Activated CD8-positive, alpha-beta memory T cell treated with anti-CD3 and anti-CD28 coated beads, Interleukin-2, amount 50 U/mL, for 1 hour (primary cell): ENCODE measurements at regions not wholly inside any gene's neighbourhood (a gene's known extent, or its start where the extent isn't known, plus 50 kb on each side); places are given as distances from the start of the nearest gene placed in this dataset.

Experiments used
- DNase-seq: peaks from one replicate; pipeline ENCODE4 v3.0.0-alpha.2; 2020; ENCODE audit errors: extremely low read depth

DNA sequence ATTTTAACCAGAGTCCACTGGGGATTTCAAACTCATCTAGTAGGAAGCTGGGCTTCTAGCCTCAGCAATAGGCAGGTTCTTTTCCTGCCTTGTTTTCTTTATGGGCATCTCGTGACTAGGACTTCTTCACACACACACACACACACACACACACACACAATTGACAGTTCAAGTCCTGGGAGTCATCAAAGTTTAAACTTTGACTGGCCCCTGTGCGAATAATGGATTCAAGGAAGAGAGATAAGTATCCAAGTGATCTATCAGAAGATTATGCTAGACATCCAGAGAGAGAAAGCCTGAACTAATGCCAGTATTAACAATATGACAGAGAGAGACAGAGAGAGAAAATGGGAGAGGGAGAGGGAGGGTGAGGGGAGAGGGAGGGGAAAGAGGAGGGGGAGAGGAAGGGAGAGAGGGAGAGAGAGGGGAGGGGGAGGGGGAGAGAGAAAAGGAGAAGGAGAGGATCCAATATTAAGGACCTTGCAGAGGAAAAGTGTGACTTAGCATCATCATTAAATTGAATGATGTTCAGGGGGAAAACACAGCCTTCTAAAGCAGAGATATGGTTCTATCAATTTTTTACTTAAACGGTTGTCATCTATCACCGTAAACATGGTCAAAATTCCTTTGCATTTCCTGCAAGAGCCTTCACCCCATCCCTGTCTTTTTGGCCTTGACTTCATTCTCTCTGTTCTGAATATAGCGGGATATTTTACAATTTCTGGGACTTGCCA lies 327.6 kb upstream of the ZEB2 start:
- no peak for DNase-seq

DNA sequence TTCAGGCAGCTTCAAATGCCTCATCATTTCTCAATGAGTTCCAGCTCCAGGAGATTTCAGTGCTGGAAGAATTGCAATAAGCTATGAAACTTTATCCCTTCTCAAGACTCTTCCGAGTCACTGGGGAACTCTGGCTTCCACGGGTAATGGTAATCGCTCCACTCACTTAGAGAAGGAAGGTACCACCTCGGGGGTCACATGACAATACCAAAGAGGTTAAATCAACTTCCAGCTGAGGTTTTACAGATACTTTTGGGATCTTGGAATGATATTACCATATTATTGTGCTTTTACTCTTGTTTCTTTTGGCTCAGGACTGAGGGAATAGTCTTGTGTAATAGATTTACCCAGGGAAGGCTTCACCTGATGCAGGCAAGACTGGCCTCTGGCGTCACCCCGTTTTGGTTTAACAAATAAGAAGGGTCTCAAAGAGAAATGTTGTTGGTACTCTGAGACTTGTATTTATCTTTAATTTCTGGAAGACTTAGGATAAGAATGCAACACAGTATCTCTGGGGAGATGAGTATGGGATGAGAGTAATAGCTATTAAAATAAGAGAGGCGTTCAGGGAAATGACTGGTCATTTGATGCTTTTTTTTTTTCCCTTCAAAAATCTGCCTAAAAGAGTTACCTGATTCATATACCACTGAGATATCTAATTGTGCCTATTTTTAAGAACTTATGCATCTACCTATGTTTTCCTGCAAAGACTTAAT lies 316.9 kb upstream of the ZEB2 start:
- DNase-seq, result no peak

DNA sequence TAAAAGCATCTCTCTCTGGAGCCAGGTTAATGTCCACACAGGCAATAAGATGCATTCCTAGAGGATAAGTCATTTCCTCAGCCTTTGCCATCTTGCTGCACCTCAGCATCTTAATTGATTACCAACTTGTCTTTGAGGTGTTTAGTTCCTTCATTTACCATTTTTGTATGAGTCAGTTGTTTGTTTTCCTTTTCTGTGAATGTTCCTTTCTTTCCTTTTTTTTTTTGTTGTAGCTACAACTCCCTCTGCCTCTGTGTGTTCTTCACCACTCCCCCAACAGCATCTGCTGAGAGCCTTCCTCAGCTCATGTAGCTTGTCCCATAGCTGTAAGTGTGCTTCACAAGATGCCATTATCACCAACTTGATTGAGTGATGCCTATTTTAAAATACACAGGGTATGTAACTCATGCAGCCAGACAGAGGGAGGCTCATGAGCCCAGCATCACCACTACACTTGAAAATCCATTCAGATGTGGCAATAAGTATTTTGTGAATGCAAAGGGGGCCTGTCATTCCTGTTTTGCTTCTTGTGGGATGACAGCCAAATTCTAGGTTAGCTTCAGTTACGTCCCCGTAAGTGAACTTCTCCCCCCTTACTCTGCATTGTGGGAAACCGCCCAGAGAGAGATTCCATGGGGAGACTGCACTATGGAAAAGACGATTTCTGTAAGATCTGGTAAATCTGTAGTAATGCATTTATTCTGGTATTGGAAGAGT lies 315.9 kb upstream of the ZEB2 start:
- DNase-seq, result no peak

DNA sequence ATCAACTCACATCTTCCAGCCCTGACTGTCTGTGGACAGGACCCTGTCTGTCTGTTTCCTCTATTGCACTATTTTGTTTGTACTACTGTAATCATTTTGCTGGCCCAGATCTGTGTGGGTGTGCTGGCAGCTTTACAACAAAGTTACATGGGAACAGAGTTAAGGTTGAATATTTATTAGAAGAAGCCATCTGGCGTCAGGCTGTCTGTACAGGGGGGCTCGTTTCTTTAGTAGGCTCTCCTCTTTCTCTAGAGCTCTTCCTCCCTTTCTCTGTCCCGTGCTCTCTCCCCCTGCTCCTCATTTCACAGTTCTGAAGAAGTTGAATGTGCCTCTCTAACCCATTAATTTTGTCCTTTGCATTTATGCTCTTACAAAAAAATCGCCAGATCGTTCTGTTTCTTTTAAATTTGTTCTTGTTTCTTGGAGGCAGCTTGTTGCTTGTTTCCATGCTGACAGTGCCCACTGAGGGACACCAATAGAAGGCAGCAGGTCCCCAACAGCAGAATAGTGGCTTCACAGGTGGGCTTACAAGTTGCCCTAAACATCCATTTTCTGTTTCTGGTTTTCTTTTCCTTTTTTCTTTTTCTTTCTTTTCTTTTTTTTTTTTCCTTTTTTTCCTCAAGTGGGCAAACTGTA lies 315.2 kb upstream of the ZEB2 start:
- no peak for DNase-seq

DNA sequence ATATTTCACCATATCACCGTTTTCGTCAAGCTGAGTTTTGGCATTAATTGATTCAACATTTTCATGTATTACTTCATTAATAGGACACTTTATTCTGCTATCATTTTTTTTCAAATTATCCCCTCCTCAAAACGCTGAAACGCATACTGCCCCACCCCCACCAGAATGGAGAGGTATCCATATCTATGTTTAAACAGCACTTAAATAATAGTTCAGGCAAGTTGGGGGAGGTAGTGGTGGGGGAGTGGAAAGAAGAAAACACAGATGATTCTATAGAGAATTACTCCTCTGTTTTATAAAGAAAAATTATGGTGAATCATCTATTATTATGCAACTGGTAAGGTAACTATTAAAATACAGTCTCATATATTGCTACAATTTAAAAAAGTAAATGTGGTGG lies 314.4 kb upstream of the ZEB2 start:
- no peak for DNase-seq

DNA sequence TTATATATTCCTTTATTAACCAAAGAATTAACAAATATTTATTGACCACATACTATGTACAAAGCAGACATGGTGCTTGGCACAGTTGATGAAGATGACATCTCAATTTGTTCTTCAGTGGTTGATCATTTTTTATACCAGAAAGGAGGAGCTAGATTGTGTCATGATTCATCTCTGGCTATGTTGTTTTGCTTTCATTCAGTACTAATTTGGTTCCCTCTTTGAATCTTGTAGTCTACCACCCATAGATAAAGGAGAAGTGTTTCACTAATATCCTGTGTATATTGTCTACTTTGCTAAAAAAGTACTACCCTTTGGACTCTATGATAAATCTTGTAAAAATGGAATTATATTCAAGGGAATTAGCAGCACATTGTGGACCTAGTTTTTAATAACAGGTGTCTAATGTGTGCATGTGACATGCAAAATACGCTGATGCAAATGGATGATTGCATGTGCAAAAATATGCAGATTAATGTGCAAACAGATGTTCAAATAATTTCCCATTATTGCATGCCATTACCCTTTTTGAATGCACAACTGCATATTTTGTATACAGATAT lies 313.2 kb upstream of the ZEB2 start:
- DNase-seq, result no peak

DNA sequence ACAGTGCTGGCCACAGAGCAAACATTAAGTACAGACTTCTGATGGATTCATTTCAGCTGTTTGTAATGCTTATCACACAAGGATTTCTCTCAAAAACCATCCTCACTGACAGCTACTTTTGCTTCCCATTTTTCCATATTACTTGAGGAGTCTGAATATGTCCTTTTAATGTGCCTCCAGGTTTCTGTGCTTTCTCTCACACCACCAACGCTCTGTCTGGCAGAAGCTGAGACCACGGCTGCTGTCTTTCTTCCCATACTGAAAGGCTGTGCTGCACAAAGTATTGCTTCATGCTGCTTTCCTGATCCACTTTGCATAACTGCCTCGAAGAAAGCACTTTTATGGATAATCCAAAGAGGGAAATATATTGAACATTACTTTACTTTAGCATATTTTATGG lies 312.1 kb upstream of the ZEB2 start:
- no peak for DNase-seq

DNA sequence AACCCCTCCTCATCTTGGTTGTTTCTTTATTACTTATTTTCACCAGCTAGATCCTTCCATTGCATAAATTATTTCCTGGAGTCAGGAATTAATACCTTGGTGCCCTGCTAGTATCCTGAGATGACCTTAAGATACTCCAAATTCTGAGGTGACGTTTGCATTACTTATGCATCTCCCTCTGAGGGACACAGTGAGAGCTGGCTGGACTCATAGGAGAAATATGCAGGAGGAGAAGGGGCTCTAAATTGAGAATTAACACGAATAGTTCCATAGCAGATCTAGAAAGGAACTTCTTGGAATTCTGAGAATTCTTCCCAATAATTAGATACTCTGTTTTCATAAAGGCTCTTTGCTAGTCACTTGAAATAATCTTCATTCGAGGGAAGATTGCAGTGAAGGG lies 310.6 kb upstream of the ZEB2 start:
- no peak for DNase-seq

DNA sequence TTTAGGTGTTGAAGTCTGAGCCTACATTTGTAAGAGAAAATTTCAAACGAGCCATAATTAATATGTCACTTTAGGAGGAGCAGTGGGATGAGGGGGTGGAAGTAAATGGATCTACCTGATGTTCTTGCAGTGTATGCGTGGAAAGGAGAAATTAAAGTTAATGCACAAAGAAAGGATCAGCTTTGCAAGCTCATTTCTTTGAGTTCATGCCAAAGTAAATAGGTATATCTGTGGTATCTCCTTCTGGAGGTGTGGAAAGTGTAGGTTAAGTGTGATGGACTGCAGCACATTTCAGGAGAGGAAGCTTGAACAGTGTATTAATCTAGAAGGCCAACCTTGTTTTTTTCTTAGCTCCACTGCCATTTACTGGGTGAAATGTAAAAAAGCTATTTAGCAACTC lies 307.5 kb upstream of the ZEB2 start:
- DNase-seq, result no peak

DNA sequence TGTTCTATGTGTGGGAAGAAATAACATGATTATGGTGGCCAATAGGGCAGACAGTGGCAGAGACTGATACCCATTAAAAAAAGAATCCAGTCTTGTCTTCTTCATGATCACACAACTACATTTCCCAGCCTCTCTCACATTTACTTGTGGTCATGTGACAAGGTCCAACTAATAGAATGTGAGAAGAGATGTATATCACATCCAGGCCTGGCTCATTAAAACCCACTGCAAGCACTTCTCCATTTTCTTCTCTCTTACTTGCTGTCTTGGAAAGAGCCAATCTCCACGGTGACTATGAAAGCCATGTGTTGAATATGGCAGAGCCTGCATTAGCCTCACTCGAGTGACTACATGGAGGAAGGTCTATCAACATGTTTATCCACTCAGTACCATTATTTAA lies 306.2 kb upstream of the ZEB2 start:
- DNase-seq, result no peak

DNA sequence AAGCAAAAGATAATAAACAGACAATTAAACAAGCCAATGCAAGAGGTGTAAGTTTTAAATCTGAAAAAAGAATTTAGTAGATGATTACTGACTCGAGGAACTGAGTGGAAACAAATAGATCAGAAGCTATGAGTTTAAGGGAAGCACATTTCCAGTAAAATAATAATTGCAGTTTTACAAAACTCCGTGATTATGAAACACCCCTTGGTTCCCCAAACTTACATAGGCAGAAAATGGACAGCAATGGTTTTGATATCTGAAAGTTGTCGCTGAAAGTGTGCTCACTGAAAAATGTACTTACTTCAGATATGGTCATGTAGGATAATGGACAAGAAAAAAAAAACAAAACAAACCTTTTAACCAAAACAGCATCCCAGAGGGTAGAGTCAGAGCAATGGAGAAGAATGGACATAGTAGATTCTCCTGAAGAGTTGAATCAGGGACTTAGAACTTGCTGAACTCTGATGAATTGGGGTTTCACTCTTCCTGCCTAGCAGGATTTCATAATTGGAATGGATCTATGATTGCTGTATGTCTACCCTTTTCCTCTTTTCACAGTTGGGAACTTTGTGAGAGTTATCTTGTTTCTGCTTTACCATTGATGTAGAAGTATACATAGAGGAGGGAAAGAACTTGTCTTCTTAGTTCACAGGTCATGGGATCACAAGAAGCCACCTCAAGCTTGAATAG lies 305.6 kb upstream of the ZEB2 start:
- no peak for DNase-seq

DNA sequence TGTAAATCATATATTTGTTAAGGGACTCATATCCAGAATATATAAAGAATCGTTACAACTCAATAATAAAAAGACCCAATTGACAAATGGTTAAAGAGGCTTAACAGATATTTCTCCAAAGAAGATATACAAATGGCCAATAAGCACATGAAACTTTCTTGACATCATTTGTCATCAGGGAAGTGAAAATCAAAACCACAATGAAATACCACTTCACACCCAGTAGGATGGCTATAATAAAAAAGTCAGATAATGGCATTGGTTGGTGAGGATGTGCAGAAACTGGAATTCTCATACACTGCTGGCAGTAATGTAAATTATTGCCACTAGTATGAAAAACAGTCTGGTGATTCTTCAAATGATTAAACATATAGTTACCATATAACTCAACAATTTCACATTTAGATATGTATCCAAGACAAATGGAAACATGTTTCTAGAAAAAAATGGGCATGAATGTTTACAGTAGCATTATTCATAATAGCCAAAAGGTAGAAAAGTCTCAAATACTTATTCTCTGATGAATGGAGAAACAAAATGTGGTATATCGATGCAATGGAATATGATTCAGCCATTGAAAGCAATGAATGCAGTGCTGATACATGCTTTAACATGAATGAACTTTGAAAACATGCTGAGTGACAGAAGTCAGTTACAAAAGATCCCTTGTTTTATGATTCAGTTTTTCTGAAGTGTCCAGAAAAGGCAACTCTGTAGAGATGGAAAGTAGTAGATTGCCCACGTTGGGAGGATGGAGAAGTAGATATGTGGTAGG lies 304.6 kb upstream of the ZEB2 start:
- no peak for DNase-seq

DNA sequence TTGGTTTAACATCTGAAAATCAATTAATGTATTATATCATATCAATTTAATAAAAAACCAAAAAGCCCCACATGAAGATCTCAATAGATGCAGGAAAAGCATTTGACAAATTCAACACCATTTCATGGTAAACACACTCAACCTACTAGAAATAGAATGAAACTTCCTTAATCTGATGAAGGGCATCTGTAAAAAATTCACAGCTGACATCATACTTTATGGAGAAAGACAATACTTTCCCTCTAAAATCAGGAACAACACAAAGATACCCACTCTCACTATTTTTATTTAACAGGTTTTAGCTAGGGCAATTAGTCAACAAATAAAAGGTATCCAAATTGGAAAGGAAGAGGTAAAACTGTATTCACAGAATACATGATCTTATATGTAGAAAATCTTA lies 303.0 kb upstream of the ZEB2 start:
- DNase-seq, result no peak

DNA sequence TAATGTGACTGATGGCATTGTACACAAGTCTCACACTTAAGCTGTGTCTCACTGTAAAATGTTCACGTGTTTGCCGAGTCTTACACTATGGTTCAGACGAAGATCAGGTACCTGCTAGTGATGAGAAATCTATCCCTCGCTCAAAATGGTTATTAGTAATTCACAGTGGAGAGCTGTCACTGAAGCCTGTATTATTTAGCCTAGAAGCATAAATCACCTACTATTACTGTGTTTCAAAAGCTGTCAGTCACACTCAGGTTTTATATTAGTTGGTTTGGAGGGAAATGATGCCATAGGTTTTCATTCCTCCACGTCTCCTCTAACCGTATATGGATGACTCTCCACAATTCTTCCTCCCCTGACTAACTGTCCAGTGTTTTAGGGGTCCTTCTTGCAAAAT lies 292.4 kb upstream of the ZEB2 start:
- no peak for DNase-seq

DNA sequence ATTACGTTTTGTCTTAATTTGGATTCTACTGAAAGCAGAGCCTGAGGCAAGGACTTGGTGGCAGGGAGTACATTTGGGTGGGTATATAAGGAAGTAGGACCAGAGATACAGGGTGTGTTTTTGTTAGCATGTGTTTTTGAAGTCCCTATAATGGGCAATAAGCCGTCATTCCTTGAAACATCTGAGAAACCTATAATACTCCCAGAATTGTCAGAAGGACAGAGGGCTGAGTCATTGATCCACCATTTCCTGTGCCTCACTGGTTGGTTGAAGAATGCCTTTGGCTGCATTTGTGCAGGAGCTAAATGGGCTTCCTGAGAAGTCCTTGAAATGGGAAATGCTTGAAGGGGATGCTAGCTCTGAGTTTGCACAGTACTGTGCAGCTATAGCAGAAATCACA lies 281.8 kb upstream of the ZEB2 start:
- DNase-seq, result no peak

DNA sequence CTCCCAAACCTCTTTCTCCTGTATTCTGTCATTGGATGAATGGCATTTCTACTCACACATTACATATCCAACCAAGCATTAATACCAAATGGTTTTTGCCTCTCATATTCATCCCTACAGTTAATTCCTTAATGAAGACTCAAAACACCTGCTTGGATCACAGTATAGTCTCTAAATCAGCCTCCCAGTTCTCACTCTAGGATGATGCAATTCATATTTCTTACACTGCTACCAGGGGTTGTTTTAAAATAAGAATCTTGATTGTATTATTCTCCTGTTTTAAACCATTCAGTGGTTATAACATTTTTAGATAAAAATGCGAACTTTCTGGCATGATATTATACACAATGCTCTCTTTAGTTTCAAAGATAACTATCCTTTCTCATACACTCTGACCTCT lies 281.4 kb upstream of the ZEB2 start:
- DNase-seq, result no peak

DNA sequence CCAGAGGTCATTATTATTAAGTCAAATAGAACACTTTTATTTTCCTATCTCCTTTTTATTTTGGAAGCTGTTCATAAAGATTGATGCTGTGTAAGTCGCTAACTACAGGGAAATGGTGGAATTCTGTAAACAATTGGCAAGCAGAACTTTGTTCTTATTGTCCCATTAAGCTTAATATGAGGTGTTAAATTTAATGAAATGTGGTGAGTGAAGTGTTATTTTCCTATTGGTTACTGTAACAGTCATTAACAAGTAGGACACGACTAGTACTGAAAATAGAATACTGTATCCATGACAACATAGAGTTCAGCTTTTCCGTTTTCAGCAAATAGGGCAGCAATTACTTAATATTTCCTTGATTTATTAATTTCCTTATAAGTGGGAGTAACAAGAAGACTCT lies 279.1 kb upstream of the ZEB2 start:
- no peak for DNase-seq

DNA sequence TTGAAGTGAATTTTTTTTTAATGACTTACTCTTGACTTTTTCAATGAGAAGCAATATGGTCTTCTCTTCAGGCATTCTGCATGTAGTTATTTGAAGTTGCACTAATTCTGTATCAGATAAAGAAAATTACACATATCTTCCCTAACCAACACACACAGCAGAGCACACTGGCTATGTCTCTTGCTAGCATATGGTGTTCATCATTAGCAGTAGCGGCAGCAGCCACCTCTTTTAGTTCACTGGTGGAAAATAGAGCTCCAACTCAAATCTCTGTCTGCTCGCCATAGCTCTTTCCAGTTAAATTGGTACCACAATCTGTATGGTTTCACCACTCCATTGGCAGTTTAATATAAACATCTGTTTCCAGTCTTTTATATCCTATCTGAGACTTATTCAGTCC lies 278.1 kb upstream of the ZEB2 start:
- DNase-seq, result no peak

DNA sequence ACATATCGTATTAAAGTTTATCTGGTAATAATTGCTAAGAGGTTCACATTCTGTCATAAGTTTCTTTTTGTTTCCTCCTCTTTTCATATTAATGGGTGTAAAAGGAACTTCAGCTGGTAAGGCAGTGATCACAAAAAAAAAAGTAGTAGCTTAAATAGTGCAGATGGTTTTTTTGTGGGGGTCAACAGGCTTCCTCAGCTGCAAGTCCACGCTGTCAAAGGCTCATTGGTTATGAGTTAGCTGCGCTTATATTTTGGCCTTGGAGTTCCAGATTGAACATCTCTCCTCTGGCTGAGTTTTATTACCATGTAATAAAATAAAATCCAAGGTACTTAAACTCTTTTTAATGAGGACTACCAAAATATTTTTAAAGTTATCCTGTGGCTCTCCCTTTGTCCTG lies 277.0 kb upstream of the ZEB2 start:
- DNase-seq, result no peak

DNA sequence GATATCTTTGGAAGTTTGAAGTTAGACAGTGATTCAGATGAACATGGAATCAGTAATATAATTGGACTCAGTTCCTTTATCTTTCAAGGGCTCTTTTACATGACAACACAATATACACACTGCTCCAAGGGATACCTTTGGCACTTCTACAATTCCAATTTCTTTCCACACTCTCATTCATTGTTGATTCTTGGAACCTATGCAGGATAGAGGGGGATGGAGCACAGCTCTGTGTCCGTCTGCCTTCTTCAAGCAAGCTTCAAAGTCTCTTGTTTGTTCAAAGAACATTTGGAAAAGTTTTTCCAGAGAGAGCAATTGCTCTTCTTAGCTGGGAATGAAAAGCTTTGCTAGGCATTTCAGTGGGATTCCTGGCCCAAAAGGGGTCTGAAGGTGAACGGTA lies 276.2 kb upstream of the ZEB2 start:
- no peak for DNase-seq

DNA sequence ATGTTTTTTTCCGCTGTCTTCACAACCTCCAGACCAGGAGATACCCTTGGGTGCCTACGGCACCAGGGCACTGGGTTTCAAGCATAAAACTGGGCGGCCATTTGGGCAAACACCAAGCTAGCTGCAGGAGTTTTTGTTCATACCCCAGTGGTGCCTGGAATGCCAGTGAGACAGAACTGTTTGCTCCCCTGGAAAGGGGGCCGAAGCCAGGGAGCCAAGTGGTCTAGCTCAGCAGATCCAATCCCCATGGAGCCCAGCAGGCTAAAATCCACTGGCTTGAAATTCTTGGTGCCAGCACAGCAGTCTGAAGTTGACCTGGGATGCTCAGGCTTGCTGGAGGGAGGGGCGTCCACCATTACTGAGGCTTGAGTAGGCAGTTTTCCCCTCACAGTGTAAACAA lies 265.3 kb upstream of the ZEB2 start:
- DNase-seq, result no peak
